H54 (cell line): ENCODE measurements at regions not wholly inside any gene's neighbourhood (a gene's known extent, or its start where the extent isn't known, plus 50 kb on each side); places are given as distances from the start of the nearest gene placed in this dataset.
"Not testable (repeated sequence)": the region's sequence is repeated elsewhere in the genome, so short reads cannot be mapped to it uniquely, and the experiment has no call there.

Experiments
- DNase-seq: peaks from one replicate; pipeline ENCODE4 v3.0.0; 2011; ENCODE audit warnings: low spot score, mixed read lengths; ENCODE audit not compliant: insufficient read length
- FAIRE-seq: peaks from 3 replicates; lab custom pipeline; 2011; peaks lifted over from hg19 to GRCh38; lab: Jason Lieb, UNC
- POLR2A ChIP-seq: IDR thresholded peaks from 2 replicates; pipeline ENCODE4 v1.6.1; 2011; ENCODE audit warnings: low read depth, mild to moderate bottlenecking, low read length

GRCh38 chr3:8001307-8001706, 500.3 kb upstream of the LMCD1 start:
- FAIRE-seq, result no peak
- no peak for DNase-seq
- TF ChIP-seq POLR2A, result no peak

GRCh38 chr3:8001712-8002111, 499.9 kb upstream of the LMCD1 start:
- no peak for DNase-seq
- TF ChIP-seq POLR2A, result no peak
- no peak for FAIRE-seq

GRCh38 chr3:8011902-8012301, 489.7 kb upstream of the LMCD1 start:
- TF ChIP-seq POLR2A, result no peak
- no peak for FAIRE-seq

GRCh38 chr3:8020047-8020841, 481.4 kb upstream of the LMCD1 start:
- FAIRE-seq (no peak), DNase-seq (no peak)
- TF ChIP-seq POLR2A, result no peak

More at GRCh38 chr3:8011902-8012301, 489.7 kb upstream of the LMCD1 start:
- DNase-seq, result no peak

- FAIRE-seq, result no peak
- TF ChIP-seq POLR2A, result no peak
- no peak for DNase-seq
Measured at GRCh38 chr3:8027954-8028353, 473.7 kb upstream of the LMCD1 start.

GRCh38 chr3:8050283-8050682, 451.3 kb upstream of the LMCD1 start:
- DNase-seq, result no peak
- FAIRE-seq, result no peak
- no peak for TF ChIP-seq POLR2A

- no peak for FAIRE-seq
Measured at GRCh38 chr3:8052659-8053058, 449.0 kb upstream of the LMCD1 start.

GRCh38 chr3:8068135-8068534, 433.5 kb upstream of the LMCD1 start:
- not testable (repeated sequence) for DNase-seq, FAIRE-seq

More at GRCh38 chr3:8052659-8053058, 449.0 kb upstream of the LMCD1 start:
- no peak for DNase-seq
- TF ChIP-seq POLR2A, result no peak

GRCh38 chr3:8069471-8069870, 432.2 kb upstream of the LMCD1 start:
- DNase-seq (no peak), FAIRE-seq (no peak)
- no peak for TF ChIP-seq POLR2A

GRCh38 chr3:8070011-8070410, 431.6 kb upstream of the LMCD1 start:
- TF ChIP-seq POLR2A, result no peak
- DNase-seq (no peak), FAIRE-seq (no peak)

GRCh38 chr3:8074740-8075139, 426.9 kb upstream of the LMCD1 start:
- not testable (repeated sequence) for FAIRE-seq, DNase-seq

GRCh38 chr3:8077126-8077525, 424.5 kb upstream of the LMCD1 start:
- no peak for DNase-seq
- no peak for FAIRE-seq
- no peak for TF ChIP-seq POLR2A

GRCh38 chr3:8080464-8080863, 421.2 kb upstream of the LMCD1 start:
- DNase-seq, result no peak
- no peak for TF ChIP-seq POLR2A
- no peak for FAIRE-seq

GRCh38 chr3:8085498-8085897, 416.1 kb upstream of the LMCD1 start:
- DNase-seq (no peak), FAIRE-seq (no peak)
- TF ChIP-seq POLR2A, result no peak

- DNase-seq (no peak), FAIRE-seq (no peak)
- no peak for TF ChIP-seq POLR2A
Measured at GRCh38 chr3:8087951-8088350, 413.7 kb upstream of the LMCD1 start.
